Upper lobe of left lung (tissue), 6 donors: ENCODE measurements at regions not wholly inside any gene's neighbourhood (a gene's known extent, or its start where the extent isn't known, plus 50 kb on each side); places are given as distances from the start of the nearest gene placed in this dataset.

ENCODE experiments used
- ATAC-seq, 2 donors: fragments of 200-7000 bp; cut with Tn5 transposase; one replicate each; pipeline ENCODE4 v1.9.1; 2022; ENCODE audit warnings: mild to moderate bottlenecking in 2 of 2, moderate library complexity in 2 of 2; ENCODE audit not compliant: low FRiP score in 2 of 2
- DNase-seq, 2 donors: peaks; one replicate each; pipeline ENCODE4 v3.0.0-alpha.2; 2019 to 2020
- H3K27ac ChIP-seq, 4 donors: fragments of 200-600 bp; sonication (generic); one replicate each; pipeline ENCODE4 v1.5.1; 2016 to 2019
- H3K27me3 ChIP-seq, 4 donors: fragments of 200-600 bp; sonication (generic); one replicate each; pipeline ENCODE4 v1.5.1; 2017 to 2019
- H3K36me3 ChIP-seq, 4 donors: fragments of 200-600 bp; sonication (generic); one replicate each; pipeline ENCODE4 v1.5.1; 2016 to 2019
- H3K4me1 ChIP-seq, 4 donors: fragments of 200-600 bp; sonication (generic); one replicate each; pipeline ENCODE4 v1.5.1; 2018 to 2019
- H3K4me3 ChIP-seq, 4 donors: fragments of 200-600 bp; sonication (generic); one replicate each; pipeline ENCODE4 v1.5.1; 2017 to 2019; ENCODE audit warnings: mild to moderate bottlenecking in 2 of 4, moderate library complexity in 1 of 4
- H3K9me3 ChIP-seq, 4 donors: fragments of 200-600 bp; sonication (generic); one replicate each; pipeline ENCODE4 v1.5.1; 2018 to 2019
- EP300 ChIP-seq, 4 donors: sonication (generic); formaldehyde crosslinking; IDR thresholded peaks; one replicate each; pipeline ENCODE4 v1.5.1; 2017; ENCODE audit warnings: antibody characterized with exemption in 4 of 4, control low read depth in 2 of 4
- POLR2A ChIP-seq, 4 donors: fragments of 450-650 bp; IDR thresholded peaks; one replicate each; pipeline ENCODE4 v1.5.1; 2016 to 2017; ENCODE audit warnings: antibody characterized with exemption in 4 of 4, mild to moderate bottlenecking in 2 of 4
- POLR2AphosphoS5 ChIP-seq, 2 donors: sonication (generic); formaldehyde crosslinking; IDR thresholded peaks; one replicate each; pipeline ENCODE4 v1.5.1; 2017; ENCODE audit warnings: antibody characterized with exemption in 2 of 2
- WGBS, 2 donors: methylation state at CpG; one replicate each; pipeline ENCODE4 v1.1.5; 2017 to 2018; 5-methylcytosine and 5-hydroxymethylcytosine counted together
- TF ChIP-seq, protein P1 (sequence below), 6 experiments: fragments of 450-650 bp in 4 of 6; fragments of 200-600 bp in 2 of 6; sonication (generic) in 2 of 6; IDR thresholded peaks; one replicate each; pipeline ENCODE4 v1.5.1; 2016 to 2019; ENCODE audit warnings: antibody characterized with exemption in 6 of 6
- donor health status: DM: no; HTN: no; CAD: no; lungs with moderate emphysema.
- donor health status: DM: no; HTN: yes; CAD: no; lungs with severe emphysema.

DNA sequence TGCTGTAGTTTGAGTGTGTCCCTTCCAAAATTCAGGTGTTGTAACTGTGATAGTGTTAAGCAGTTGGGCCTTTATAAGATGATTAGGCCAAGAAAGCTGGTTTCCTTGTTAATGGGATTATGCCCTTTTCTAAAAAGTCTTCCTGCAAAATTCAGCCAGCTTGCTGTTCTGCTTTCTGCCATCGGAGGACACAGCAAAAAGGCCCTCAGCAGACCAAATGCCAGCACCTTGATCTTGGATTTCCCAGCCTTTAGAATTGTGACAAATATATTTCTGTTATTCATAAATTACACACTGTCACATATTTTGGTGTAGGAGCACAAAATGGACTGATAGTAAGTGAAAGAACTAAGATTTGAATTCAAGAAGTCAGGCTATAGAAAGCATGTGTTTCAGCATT lies 203.2 kb downstream of the IZUMO3 start:
- ATAC-seq (no peak), DNase-seq (no peak)
- H3K36me3 ChIP-seq: no peaks in the 10 kb centered on the region
- no peaks in the 10 kb centered on the region for H3K27me3 ChIP-seq
- 68 to 88% methylated on average over 1 of the region's 1 CpG for WGBS, 2 donors
- TF ChIP-seq POLR2AphosphoS5 (IDR thresholded peaks at IDR 0.05) (no peak), POLR2A (IDR thresholded peaks at IDR 0.05) (no peak), EP300 (IDR thresholded peaks at IDR 0.05) (no peak)
- TF ChIP-seq, protein P1, sequence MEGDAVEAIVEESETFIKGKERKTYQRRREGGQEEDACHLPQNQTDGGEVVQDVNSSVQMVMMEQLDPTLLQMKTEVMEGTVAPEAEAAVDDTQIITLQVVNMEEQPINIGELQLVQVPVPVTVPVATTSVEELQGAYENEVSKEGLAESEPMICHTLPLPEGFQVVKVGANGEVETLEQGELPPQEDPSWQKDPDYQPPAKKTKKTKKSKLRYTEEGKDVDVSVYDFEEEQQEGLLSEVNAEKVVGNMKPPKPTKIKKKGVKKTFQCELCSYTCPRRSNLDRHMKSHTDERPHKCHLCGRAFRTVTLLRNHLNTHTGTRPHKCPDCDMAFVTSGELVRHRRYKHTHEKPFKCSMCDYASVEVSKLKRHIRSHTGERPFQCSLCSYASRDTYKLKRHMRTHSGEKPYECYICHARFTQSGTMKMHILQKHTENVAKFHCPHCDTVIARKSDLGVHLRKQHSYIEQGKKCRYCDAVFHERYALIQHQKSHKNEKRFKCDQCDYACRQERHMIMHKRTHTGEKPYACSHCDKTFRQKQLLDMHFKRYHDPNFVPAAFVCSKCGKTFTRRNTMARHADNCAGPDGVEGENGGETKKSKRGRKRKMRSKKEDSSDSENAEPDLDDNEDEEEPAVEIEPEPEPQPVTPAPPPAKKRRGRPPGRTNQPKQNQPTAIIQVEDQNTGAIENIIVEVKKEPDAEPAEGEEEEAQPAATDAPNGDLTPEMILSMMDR (IDR thresholded peaks at IDR 0.05): no peak
- no peak overlapping the region for H3K27ac ChIP-seq
- no peaks in the 10 kb centered on the region for H3K4me1 ChIP-seq
- no peak overlapping the region for H3K4me3 ChIP-seq
- no peaks in the 10 kb centered on the region for H3K9me3 ChIP-seq

GRCh38 chr9:24333629-24334028 lies 212.1 kb downstream of the IZUMO3 start:
- ATAC-seq: no peak
- 45 to 46% methylated on average over 2 of the region's 2 CpGs for WGBS, 2 donors
- Histone ChIP-seq H3K27me3 (no peaks in the 10 kb centered on the region), H3K4me3 (no peak overlapping the region), H3K27ac (no peak overlapping the region), H3K36me3 (no peaks in the 10 kb centered on the region), H3K9me3 (no peaks in the 10 kb centered on the region), H3K4me1 (no peaks in the 10 kb centered on the region)
- no peak for TF ChIP-seq EP300 (IDR thresholded peaks at IDR 0.05)
- TF ChIP-seq, protein P1 (IDR thresholded peaks at IDR 0.05): no peak
- TF ChIP-seq POLR2AphosphoS5 (IDR thresholded peaks at IDR 0.05): no peak
- TF ChIP-seq POLR2A (IDR thresholded peaks at IDR 0.05): no peak
- DNase-seq: no peak

DNA sequence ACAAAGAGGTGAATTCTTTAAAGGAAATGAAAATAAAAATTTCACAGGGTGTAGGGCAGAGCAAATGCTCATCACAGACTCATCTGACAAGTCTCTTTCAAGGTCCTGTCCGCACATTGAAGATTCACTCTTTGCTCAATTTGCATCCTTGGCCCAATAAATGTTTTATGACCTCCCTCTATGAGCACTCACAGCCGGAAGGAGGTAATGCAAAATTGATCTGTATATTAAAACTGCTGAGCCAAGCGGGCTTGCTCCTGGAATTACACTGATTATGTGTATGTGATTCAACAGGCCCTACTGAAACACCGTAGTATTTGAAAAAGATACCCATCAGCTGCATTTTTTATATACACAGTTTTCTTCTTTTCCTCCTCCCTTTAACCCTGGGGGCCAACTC lies 246.8 kb downstream of the IZUMO3 start:
- 84 to 85% methylated on average over 4 of the region's 4 CpGs for WGBS, 2 donors
- TF ChIP-seq POLR2AphosphoS5 (IDR thresholded peaks at IDR 0.05) (no peak), EP300 (IDR thresholded peaks at IDR 0.05) (no peak), POLR2A (IDR thresholded peaks at IDR 0.05) (no peak)
- TF ChIP-seq, protein P1 (IDR thresholded peaks at IDR 0.05): no peak
- Histone ChIP-seq H3K4me1 (no peaks in the 10 kb centered on the region), H3K4me3 (no peak overlapping the region), H3K36me3 (no peaks in the 10 kb centered on the region), H3K27ac (no peak overlapping the region), H3K27me3 (no peaks in the 10 kb centered on the region), H3K9me3 (peaks cover 0 to 2% (median under 1%) of the 10 kb centered on the region in 4 donors)
- ATAC-seq: no peak
- no peak for DNase-seq

GRCh38 chr9:24297931-24298330 lies 247.8 kb downstream of the IZUMO3 start:
- DNase-seq (no peak), ATAC-seq (no peak)
- Histone ChIP-seq H3K36me3 (no peaks in the 10 kb centered on the region), H3K27me3 (no peaks in the 10 kb centered on the region), H3K9me3 (no peaks in the 10 kb centered on the region), H3K27ac (no peak overlapping the region), H3K4me1 (no peaks in the 10 kb centered on the region), H3K4me3 (no peak overlapping the region)
- TF ChIP-seq POLR2AphosphoS5 (IDR thresholded peaks at IDR 0.05) (no peak), POLR2A (IDR thresholded peaks at IDR 0.05) (no peak)
- 89 to 94% methylated on average over 2 of the region's 2 CpGs for WGBS, 2 donors

DNA sequence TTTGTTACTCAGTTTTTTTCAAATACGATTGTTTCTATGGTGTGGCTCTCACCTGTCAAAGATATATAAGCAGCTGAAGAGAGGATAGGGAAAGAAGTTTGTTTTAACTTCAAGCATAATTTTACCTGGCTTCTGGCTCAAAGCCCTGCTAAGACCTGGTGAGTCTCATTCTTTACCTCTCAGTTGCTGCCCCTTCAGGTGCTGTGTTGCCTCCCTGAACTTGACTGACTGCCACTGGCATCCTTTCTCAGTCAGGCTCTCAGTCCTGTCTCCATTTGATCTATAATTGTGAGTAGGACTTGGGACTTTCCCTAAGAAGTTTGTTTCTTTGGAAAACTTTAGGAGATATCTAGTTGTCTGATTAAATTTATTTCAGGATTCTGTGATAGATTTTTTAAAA lies 249.6 kb downstream of the IZUMO3 start:
- WGBS, 2 donors: 74 to 86% methylated on average over 1 of the region's 1 CpG
- Histone ChIP-seq H3K9me3 (no peaks in the 10 kb centered on the region), H3K4me1 (no peaks in the 10 kb centered on the region), H3K27me3 (no peaks in the 10 kb centered on the region), H3K4me3 (no peak overlapping the region), H3K36me3 (no peaks in the 10 kb centered on the region), H3K27ac (no peak overlapping the region)
- TF ChIP-seq, protein P1 (IDR thresholded peaks at IDR 0.05): no peak
- TF ChIP-seq EP300 (IDR thresholded peaks at IDR 0.05) (no peak), POLR2AphosphoS5 (IDR thresholded peaks at IDR 0.05) (no peak), POLR2A (IDR thresholded peaks at IDR 0.05) (no peak)
- ATAC-seq: no peak
- no peak for DNase-seq
